ENCODE measurements at regions not wholly inside any gene's neighbourhood (a gene's known extent, or its start where the extent isn't known, plus 50 kb on each side); places are given as distances from the start of the nearest gene placed in this dataset.

GRCh38 chr22:48520207-48520606 lies 1307.5 kb downstream of the BRD1 start (continued):
- no peak for TF ChIP-seq ZNF518A (tag by site-specific recombination; conservative IDR thresholded peaks at IDR 0.05; ENCODE audit: low read depth)
- TF ChIP-seq ZNF488 (tag by site-specific recombination; IDR thresholded peaks at IDR 0.05): no peak
- TF ChIP-seq PRDM10 (tag by site-specific recombination; IDR thresholded peaks at IDR 0.05): no peak
- no peak for TF ChIP-seq ZNF514 (tag by site-specific recombination; IDR thresholded peaks at IDR 0.05)
- TF ChIP-seq ZSCAN5A (tag by site-specific recombination; IDR thresholded peaks at IDR 0.05): no peak
- no peak for TF ChIP-seq PATZ1 (tag by site-specific recombination; IDR thresholded peaks at IDR 0.05)
- TF ChIP-seq ZNF114 (tag by site-specific recombination; IDR thresholded peaks at IDR 0.05): no peak
- TF ChIP-seq ZNF510 (tag by site-specific recombination; IDR thresholded peaks at IDR 0.05; ENCODE audit: insufficient replicate concordance): no peak

- CTCF ChIA-PET: no interaction called here
- H3K4me3 ChIP-seq (ENCODE audit: low read depth, low read length): no peak overlapping the region
- H3K4me1 ChIP-seq (ENCODE audit: control insufficient read depth, insufficient read depth, low read length): no peaks in the 10 kb centered on the region
- H3K27ac ChIP-seq (ENCODE audit: extremely low read depth, low read depth, low read length): no peak overlapping the region
- no peaks in the 10 kb centered on the region for H3K36me3 ChIP-seq (ENCODE audit: control insufficient read depth in 2 of 2, insufficient read depth in 1 of 2, low read length in 2 of 2)
- H3K9me3 ChIP-seq (ENCODE audit: control insufficient read depth, insufficient read depth, low read depth, low read length): no peaks in the 10 kb centered on the region
- POLR2A ChIA-PET: no interaction called here
- no peak for TF ChIP-seq ZNF610 (tag by site-specific recombination; IDR thresholded peaks at IDR 0.05; ENCODE audit: borderline replicate concordance)
- no peak for TF ChIP-seq SP3 (tag by site-specific recombination; IDR thresholded peaks at IDR 0.05)
- no peak for TF ChIP-seq ZNF792 (tag by site-specific recombination; IDR thresholded peaks at IDR 0.05)
- no peak for TF ChIP-seq ZNF239 (tag by site-specific recombination; IDR thresholded peaks at IDR 0.05)
- no peak for TF ChIP-seq ZBTB21 (tag by site-specific recombination; IDR thresholded peaks at IDR 0.05)
- no peak for TF ChIP-seq ZNF311 (tag by site-specific recombination; IDR thresholded peaks at IDR 0.05; ENCODE audit: borderline replicate concordance)
- TF ChIP-seq ZNF394 (tag by site-specific recombination; IDR thresholded peaks at IDR 0.05; ENCODE audit: borderline replicate concordance): no peak
- TF ChIP-seq ZNF274 (IDR thresholded peaks at IDR 0.05; ENCODE audit: low read length): no peak
- TF ChIP-seq ZNF274 (tag by site-specific recombination; IDR thresholded peaks at IDR 0.05; ENCODE audit: borderline replicate concordance): no peak
- no peak for TF ChIP-seq ZNF629 (tag by site-specific recombination; IDR thresholded peaks at IDR 0.05)
- no peak for TF ChIP-seq ZNF404 (tag by site-specific recombination; IDR thresholded peaks at IDR 0.05)
- no peak for TF ChIP-seq ZNF473 (tag by site-specific recombination; IDR thresholded peaks at IDR 0.05)
- TF ChIP-seq ZNF768 (tag by site-specific recombination; IDR thresholded peaks at IDR 0.05): no peak
- no peak for TF ChIP-seq ZXDB (tag by site-specific recombination; IDR thresholded peaks at IDR 0.05)
- TF ChIP-seq ZFP69B (tag by site-specific recombination; IDR thresholded peaks at IDR 0.05): no peak
These were observed 1310.3 kb downstream of the BRD1 start for GRCh38 chr22:48517039-48518030.
